Retinal pigment epithelial cell (primary cell): ENCODE measurements at regions not wholly inside any gene's neighbourhood (a gene's known extent, or its start where the extent isn't known, plus 50 kb on each side); places are given as distances from the start of the nearest gene placed in this dataset.

Source experiments
- DNase-seq: peaks from one replicate; pipeline ENCODE4 v3.0.0-alpha.2; 2010; ENCODE audit warnings: low read depth
- H3K4me3 ChIP-seq: 2 replicates; pipeline ENCODE4 v1.5.1; 2011; ENCODE audit warnings: mild to moderate bottlenecking, low read length, control low read depth, moderate library complexity
- CTCF ChIP-seq: conservative IDR thresholded peaks from 2 replicates; pipeline ENCODE4 v1.5.1; 2011; ENCODE audit warnings: low read depth, low read length, control low read depth, inconsistent platforms

GRCh38 chr5:130729541-130729940 lies 435.5 kb downstream of the HINT1 start:
- DNase-seq: no peak
- no peak for TF ChIP-seq CTCF
- H3K4me3 ChIP-seq: no peak overlapping the region

GRCh38 chr5:130727830-130728229 lies 437.2 kb downstream of the HINT1 start:
- no peak for DNase-seq
- H3K4me3 ChIP-seq: no peak overlapping the region
- TF ChIP-seq CTCF: no peak

- no peak for TF ChIP-seq CTCF
- H3K4me3 ChIP-seq: no peak overlapping the region
- DNase-seq: no peak
These were observed 440.4 kb downstream of the HINT1 start for GRCh38 chr5:130724658-130725057.

GRCh38 chr5:130720355-130720754 lies 444.7 kb downstream of the HINT1 start:
- DNase-seq: peak; percentile 11
- TF ChIP-seq CTCF: peak; percentile 79
- no peak overlapping the region for H3K4me3 ChIP-seq

GRCh38 chr5:130715541-130715940 lies 449.5 kb downstream of the HINT1 start:
- no peak for TF ChIP-seq CTCF
- no peak for DNase-seq

GRCh38 chr5:130714200-130714599 lies 450.9 kb downstream of the HINT1 start:
- DNase-seq: no peak
- no peak overlapping the region for H3K4me3 ChIP-seq
- TF ChIP-seq CTCF: no peak

More at GRCh38 chr5:130715541-130715940, 449.5 kb downstream of the HINT1 start:
- no peak overlapping the region for H3K4me3 ChIP-seq

- DNase-seq: no peak
- H3K4me3 ChIP-seq: no peak overlapping the region
- TF ChIP-seq CTCF: no peak
These were observed 452.7 kb downstream of the HINT1 start for GRCh38 chr5:130712324-130712723.
